ENCODE measurements at regions not wholly inside any gene's neighbourhood (a gene's known extent, or its start where the extent isn't known, plus 50 kb on each side); places are given as distances from the start of the nearest gene placed in this dataset.

DNA sequence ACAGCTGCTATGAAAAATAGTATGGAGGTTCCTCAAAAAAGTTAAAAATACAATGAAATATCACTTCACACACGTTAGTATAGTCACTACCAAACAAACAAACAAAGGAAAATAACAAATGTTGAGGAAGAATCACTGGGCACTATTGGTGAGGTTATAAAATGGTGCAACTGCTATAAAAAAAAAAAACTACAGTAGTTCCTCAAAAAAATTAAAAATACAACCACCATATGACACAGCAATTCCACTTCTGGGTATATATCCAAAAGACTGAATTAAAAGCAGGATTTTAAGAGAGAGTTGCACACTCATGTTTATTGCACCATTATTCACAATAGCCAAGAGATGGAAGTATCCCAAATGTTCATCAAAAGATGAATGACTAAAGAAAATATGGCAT lies 80.9 kb upstream of the POU3F3 start:
- TF ChIP-seq GATA2 (IDR thresholded peaks at IDR 0.05; ENCODE audit: low read depth, low read length) (no peak), GATA3 (IDR thresholded peaks at IDR 0.05; ENCODE audit: low read depth, low read length) (no peak)

DNA sequence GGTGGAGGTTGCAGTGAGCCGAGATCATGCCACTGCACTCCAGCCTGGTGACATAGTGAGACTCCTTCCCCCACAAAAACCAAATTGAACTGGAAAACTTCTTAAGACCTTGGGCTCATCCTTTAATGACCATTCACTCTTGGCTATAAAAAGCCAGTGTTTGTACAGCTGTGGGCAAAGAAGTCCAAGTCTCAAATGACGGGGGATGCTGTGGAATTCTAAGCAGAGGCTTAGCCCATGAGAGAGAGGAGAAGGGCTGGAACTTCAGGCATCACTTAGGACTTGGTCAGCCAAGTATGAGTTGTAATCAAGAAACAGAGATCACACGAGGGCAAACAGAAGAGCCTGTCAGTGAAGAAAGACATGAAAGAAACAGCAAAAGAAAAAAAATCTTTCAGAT lies 79.3 kb upstream of the POU3F3 start:
- TF ChIP-seq GATA3 (IDR thresholded peaks at IDR 0.05; ENCODE audit: low read depth, low read length), result no peak
- no peak for TF ChIP-seq GATA2 (IDR thresholded peaks at IDR 0.05; ENCODE audit: low read depth, low read length)

DNA sequence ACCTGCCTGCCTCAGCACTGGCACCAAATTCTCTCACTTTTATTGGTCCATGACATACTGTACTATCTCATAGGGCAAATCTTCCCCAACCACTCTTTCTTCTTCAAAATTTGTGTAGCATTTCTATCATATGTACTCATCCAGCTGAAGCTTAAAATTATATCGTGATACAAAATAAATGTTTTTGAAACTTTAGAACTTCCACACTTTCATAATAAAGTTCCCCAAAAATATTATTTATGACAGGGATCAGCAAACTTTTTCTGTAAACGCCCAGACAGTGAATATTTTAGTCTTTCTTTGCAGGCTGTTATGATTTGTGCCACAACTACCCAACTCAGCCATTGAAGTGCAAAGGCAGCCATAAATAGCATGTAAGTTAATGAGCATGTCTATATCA lies 76.2 kb upstream of the POU3F3 start:
- no peak for TF ChIP-seq GATA3 (IDR thresholded peaks at IDR 0.05; ENCODE audit: low read depth, low read length)
- no peak for TF ChIP-seq GATA2 (IDR thresholded peaks at IDR 0.05; ENCODE audit: low read depth, low read length)

DNA sequence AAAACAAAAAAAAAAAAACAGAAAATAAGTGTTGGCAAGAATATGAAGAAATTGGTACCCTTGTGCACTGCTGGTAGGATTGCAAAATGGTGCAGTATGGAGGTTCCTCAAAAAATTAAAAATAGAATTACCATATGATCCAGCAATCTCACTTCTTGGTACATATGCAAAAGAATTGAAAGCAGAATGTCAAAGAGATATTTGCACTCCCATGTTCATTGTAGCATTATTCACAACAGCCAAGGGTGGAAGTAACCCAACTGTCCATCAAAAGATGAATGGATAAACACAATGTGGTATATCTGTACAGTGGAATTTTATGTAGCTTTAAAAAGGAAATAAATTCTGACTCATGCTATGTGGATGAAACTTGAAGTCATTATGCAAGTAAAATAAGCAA lies 72.8 kb upstream of the POU3F3 start:
- TF ChIP-seq GATA3 (IDR thresholded peaks at IDR 0.05; ENCODE audit: low read depth, low read length) (no peak), GATA2 (IDR thresholded peaks at IDR 0.05; ENCODE audit: low read depth, low read length) (no peak)

DNA sequence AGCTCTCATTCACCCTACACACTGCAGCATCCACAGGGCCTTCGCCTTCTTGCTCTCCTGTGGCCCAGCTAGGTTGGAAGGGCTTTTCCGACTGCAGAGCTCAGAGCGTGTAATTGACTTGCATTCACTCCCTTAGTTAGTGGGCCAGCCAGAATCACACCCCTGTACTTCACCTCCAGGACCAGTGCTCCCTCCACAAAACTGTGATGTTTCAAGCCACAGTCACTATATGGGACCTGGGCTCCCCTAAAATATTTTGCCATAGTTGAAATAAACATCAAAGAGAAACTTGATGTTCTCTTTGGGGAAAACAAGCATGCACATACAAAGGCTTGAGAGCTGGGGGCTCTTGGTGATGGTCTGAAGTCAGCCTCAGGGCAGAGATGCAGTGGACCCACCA lies 69.7 kb upstream of the POU3F3 start:
- TF ChIP-seq GATA3 (IDR thresholded peaks at IDR 0.05; ENCODE audit: low read depth, low read length) (no peak), GATA2 (IDR thresholded peaks at IDR 0.05; ENCODE audit: low read depth, low read length) (no peak)

DNA sequence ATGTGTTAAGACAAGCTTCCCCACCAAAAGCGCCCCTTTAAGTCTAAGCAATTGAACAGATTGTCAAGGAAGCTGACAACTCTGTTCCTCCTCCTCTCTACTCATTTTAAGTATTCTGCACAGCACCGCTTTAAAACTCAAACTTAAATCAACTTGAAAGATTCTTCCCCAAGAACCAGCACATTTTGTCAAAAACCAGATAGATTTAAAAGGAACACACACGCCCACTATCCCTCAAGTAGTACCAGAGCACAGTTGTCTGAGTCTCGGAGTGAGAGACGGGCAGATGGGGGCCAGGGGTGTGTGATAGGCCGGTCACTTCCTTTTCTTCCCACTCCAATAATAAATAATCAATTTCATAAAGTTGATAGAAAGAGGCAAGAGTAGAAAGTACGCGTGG lies 67.7 kb upstream of the POU3F3 start:
- TF ChIP-seq GATA2 (IDR thresholded peaks at IDR 0.05; ENCODE audit: low read depth, low read length) (no peak), GATA3 (IDR thresholded peaks at IDR 0.05; ENCODE audit: low read depth, low read length) (no peak)

DNA sequence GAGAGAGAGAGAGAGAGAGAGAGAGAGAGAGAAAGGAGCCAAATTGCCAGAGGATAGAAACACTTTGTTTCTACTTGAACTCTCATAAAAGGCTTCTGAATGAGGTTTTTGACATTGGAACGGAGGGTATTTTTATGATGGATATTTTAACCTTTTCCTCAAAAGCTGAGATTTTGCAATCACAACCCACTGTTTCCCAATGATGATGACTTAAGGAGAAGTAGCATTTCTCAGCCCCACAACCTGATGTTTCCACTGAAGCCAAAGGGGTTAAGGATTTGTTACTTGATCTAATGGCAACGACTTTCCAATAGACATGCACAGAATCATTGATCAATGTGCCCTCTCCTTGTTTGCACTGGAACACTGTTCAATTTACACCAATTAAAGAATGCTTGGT lies 67.1 kb upstream of the POU3F3 start:
- TF ChIP-seq GATA2 (IDR thresholded peaks at IDR 0.05; ENCODE audit: low read depth, low read length) (no peak), GATA3 (IDR thresholded peaks at IDR 0.05; ENCODE audit: low read depth, low read length) (no peak)

DNA sequence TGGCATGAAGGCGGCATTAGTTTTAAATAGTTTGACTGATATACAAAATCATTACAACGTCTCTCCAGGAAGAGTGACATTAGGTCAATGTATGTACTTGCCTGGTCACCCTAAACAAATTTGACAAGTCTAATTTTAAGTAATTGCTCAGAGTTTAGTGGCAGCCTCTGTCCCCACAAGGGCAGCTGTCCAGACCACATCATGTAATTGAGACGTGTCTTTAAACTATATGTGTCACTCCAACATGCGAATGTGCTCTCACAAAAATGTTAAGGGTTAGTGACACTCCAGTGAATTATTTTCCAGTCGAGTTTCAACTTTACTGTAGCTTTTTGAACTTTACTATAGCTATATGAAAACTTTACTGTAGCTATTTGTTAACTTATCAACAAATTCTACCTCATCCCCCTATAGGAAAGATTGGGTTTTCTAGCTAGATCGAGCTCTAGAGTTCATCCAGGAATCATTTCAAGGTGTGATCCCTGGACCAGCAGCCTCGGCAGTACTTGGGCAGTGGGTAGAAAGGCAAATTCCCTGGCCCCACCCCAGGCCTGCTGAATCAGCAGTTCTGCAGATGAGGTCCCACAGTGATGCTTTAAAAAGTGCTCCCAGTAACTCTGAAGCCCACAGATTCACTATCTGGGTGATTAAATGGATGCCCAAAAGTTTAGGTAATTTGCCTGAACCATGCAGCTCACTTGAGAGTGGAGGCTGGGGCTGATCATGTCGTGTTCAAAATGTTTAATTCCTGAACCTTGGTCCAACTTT lies 66.4 kb upstream of the POU3F3 start:
- TF ChIP-seq GATA3 (IDR thresholded peaks at IDR 0.05; ENCODE audit: low read depth, low read length) (no peak), GATA2 (IDR thresholded peaks at IDR 0.05; ENCODE audit: low read depth, low read length) (no peak)

DNA sequence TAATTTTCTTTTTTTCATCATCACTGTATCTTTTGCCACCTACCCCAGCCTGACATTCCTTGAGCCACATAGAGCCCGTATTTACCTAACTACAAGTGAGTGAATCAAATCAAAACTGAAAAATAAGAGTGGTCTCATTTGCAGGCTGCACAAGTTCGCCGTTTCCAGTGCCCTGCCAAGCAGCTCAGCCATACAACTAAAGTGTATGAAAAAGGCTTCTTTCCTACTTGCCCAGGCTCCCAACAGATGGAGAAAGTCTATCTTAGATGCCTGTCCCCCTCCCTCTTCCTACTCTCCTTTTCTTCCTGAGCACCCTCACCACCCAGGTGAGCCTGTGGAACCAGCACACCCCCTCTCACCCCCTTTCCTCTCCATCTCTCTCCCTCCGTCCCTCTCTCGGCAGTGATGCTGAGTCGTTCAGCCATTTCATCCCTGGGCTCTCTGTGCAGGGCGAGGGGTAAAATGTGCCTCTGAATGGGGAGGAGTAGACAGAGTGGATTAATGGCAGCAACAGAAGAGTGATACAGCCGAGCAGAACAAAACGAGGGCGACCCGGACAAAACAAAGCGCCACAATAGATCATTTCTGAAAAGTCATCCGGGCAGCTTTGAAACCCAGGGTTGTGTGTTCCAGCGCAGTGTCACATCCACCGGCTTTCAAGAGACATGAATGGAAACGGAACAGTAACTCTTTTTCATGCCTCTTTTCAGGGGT lies 65.0 kb upstream of the POU3F3 start:
- no peak for TF ChIP-seq GATA3 (IDR thresholded peaks at IDR 0.05; ENCODE audit: low read depth, low read length)

DNA sequence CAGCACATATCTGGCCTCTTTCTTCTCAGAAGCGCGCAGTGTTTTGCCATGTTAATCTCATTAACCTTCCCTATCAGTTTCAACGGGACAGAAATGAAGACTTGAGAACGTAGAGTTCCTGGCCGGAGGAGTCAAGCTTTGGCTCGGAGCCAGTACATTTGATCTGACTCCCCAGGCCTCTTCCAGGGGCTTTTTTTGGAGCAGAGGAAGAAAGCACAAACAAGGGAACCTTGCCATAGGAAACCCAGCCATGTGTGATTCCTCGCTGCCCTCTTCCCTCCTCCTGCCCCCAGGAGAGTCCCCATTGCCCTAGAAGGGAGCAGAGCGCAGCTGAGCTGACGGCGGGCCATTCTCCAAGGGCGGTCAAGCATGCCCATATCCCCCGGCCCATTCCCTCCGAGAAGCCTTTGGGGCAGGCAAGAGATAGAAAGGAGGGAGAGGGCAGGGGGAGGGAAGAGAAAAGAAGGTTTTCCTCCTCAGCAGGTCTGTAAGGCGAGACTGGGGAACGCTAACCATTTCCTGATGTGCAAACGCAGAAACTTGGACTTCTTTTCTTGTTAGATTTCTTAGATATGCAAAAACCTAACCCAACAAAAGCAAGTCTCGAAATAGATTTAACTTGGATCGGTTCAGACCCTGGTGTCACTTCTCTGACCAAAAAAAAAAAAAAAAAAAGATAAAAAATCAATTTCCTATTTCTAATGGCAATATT lies 63.7 kb upstream of the POU3F3 start:
- no peak for TF ChIP-seq GATA2 (IDR thresholded peaks at IDR 0.05; ENCODE audit: low read depth, low read length)
- TF ChIP-seq GATA3 (IDR thresholded peaks at IDR 0.05; ENCODE audit: low read depth, low read length), result no peak

DNA sequence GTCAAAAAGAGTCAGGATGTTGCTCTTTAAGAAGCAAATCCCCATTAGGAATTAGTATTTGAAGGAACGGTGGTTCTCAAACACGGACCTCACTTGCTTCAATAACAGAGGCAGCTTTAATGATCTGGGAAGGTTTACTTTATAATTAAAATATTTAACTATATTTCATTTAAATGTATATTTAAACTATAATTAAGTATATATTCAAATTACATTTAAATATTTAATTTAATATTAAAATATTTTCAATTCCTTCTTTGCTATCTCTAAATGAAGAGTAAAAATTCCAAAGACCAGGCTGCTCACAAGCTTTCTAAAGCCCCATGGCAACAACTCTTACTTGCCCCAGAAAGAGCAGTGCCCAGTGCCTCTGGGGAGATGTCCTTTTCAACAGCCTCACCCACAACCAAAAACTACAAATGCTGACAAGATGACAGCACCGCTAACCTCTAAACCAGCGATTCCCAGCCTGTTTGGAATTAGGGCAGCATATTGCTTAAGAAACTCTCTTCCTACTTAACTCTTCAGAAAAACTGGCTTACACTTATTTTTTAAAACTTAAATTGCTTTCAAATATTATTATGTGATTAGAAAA lies 62.9 kb upstream of the POU3F3 start:
- TF ChIP-seq GATA3 (IDR thresholded peaks at IDR 0.05; ENCODE audit: low read depth, low read length), result no peak
- TF ChIP-seq GATA2 (IDR thresholded peaks at IDR 0.05; ENCODE audit: low read depth, low read length), result no peak

DNA sequence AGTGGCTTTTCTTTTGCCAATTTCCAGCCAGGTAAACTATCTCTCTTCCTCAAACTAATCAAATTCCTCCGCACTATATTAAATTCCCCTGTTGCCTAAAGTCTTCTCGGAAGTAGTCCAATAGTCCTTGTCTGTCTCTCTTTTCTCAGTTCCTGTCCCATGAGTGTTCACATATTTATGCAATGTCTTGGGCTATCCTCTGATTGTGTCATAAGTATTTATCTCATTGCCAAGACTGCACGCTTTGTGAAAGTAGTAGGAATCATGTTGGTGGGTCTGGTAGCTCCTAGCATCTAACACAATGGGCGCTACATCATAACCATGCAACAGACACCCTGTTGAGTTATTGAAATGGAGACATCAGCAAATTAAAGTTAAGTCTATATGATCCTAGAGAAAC lies 59.9 kb upstream of the POU3F3 start:
- TF ChIP-seq GATA2 (IDR thresholded peaks at IDR 0.05; ENCODE audit: low read depth, low read length), result no peak
- TF ChIP-seq GATA3 (IDR thresholded peaks at IDR 0.05; ENCODE audit: low read depth, low read length), result no peak

DNA sequence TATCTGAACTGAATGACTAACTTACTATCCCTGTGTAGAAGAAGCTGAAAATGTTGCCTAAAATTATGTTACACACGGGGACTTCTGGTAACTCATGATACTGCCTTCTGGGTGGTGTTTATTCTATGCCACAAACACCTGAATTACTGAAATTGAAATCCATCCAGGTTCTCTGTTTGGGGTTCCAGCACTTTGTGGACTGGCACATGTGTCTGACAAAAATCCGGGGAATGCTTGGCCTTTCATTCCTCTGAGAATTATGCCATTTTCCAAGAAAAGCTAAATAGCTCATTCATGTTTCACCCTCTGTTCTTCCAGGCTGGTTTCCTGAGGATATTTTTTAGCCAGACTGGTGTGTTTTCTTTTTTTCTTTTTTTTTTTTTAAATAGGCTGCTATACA lies 59.5 kb upstream of the POU3F3 start:
- no peak for TF ChIP-seq GATA2 (IDR thresholded peaks at IDR 0.05; ENCODE audit: low read depth, low read length)
